ENCODE measurements at regions not wholly inside any gene's neighbourhood (a gene's known extent, or its start where the extent isn't known, plus 50 kb on each side); places are given as distances from the start of the nearest gene placed in this dataset.

- DNase-seq (ENCODE audit: low spot score), result no peak
- in situ Hi-C loops (cut with MboI; ENCODE audit: low pct_unique_long_range_greater_than_20kb, low sequenced_read_pairs, unreplicated experiment), result no loop called here
- TF ChIP-seq CTCF (IDR thresholded peaks at IDR 0.05; ENCODE audit: extremely low read depth, insufficient read depth, missing control alignments), result no peak
These were observed 1996.9 kb downstream of the LRRC4C start for GRCh38 chr11:39462506-39462905.

GRCh38 chr11:39461066-39461465 lies 1998.4 kb downstream of the LRRC4C start:
- DNase-seq (ENCODE audit: low spot score), result no peak
- in situ Hi-C loops (cut with MboI; ENCODE audit: low pct_unique_long_range_greater_than_20kb, low sequenced_read_pairs, unreplicated experiment), result no loop called here
- TF ChIP-seq CTCF (IDR thresholded peaks at IDR 0.05; ENCODE audit: extremely low read depth, insufficient read depth, missing control alignments), result no peak

- in situ Hi-C loops (cut with MboI; ENCODE audit: low pct_unique_long_range_greater_than_20kb, low sequenced_read_pairs, unreplicated experiment), result no loop called here
- no peak for DNase-seq (ENCODE audit: low spot score)
- TF ChIP-seq CTCF (IDR thresholded peaks at IDR 0.05; ENCODE audit: extremely low read depth, insufficient read depth, missing control alignments), result no peak
These were observed 1999.8 kb downstream of the LRRC4C start for GRCh38 chr11:39459606-39460005.

GRCh38 chr11:39458481-39458880 lies 2001.0 kb downstream of the LRRC4C start:
- DNase-seq (ENCODE audit: low spot score), result no peak
- in situ Hi-C loops (cut with MboI; ENCODE audit: low pct_unique_long_range_greater_than_20kb, low sequenced_read_pairs, unreplicated experiment), result no loop called here

GRCh38 chr11:39443424-39444022 lies 2015.9 kb downstream of the LRRC4C start:
- in situ Hi-C loops (cut with MboI; ENCODE audit: low pct_unique_long_range_greater_than_20kb, low sequenced_read_pairs, unreplicated experiment), result no loop called here
- no peak for TF ChIP-seq CTCF (IDR thresholded peaks at IDR 0.05; ENCODE audit: extremely low read depth, insufficient read depth, missing control alignments)
- DNase-seq (ENCODE audit: low spot score), result no peak

More at GRCh38 chr11:39458481-39458880, 2001.0 kb downstream of the LRRC4C start:
- TF ChIP-seq CTCF (IDR thresholded peaks at IDR 0.05; ENCODE audit: extremely low read depth, insufficient read depth, missing control alignments), result no peak

GRCh38 chr11:39442177-39442576 lies 2017.3 kb downstream of the LRRC4C start:
- in situ Hi-C loops (cut with MboI; ENCODE audit: low pct_unique_long_range_greater_than_20kb, low sequenced_read_pairs, unreplicated experiment), result no loop called here
- no peak for DNase-seq (ENCODE audit: low spot score)
- TF ChIP-seq CTCF (IDR thresholded peaks at IDR 0.05; ENCODE audit: extremely low read depth, insufficient read depth, missing control alignments), result no peak
